ENCODE measurements at regions not wholly inside any gene's neighbourhood (a gene's known extent, or its start where the extent isn't known, plus 50 kb on each side); places are given as distances from the start of the nearest gene placed in this dataset.

DNA sequence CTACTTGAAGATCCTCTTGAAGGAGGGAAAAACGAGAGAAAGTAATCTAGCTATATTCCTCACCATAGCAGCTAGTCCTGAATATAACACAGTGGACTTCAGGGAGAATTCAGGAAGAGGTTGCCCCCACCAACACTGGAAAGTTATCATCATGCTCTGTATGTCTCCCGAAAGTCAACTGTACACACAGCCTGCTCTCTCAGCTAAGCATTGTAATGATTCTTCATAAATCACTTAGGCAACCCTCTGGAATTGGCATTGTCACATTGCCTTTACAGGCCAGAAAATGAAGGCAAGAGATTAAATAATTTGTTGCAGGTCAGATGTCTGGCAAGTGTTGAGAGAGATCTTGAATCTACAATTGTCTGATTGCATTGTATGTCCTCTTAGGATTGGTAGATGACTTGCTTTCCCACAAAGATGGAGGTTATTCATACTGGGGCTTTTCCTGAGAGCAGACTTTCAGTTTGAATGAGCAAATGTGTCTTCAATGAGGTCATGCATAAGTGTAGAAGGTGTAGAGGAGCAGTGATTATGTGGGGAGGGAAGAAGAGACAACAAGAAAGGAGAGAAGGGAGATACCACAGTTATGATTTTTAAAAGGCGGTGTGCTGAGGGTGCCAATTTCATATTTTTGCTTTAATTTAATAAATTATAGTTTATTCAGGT, 667.2 kb downstream of the DCDC2C start:
- no peak overlapping the region for H3K27ac ChIP-seq (ENCODE audit: low read depth in 2 of 2, low read length in 2 of 2)
- no peak overlapping the region for H3K4me3 ChIP-seq (ENCODE audit: low read length in 2 of 2)
- H3K27me3 ChIP-seq (ENCODE audit: control insufficient read depth in 2 of 2, insufficient read depth in 2 of 2, low read length in 2 of 2) = no peaks in the 10 kb centered on the region
- no peaks in the 10 kb centered on the region for H3K36me3 ChIP-seq (ENCODE audit: control insufficient read depth in 2 of 2, insufficient read depth in 2 of 2, low read length in 2 of 2)
- H3K9ac ChIP-seq (ENCODE audit: low read depth in 1 of 2, low read length in 2 of 2) = no peak overlapping the region
- H3K4me1 ChIP-seq (ENCODE audit: control insufficient read depth in 2 of 2, insufficient read depth in 2 of 2, low read length in 2 of 2) = no peaks in the 10 kb centered on the region
- peaks cover 0 to 2% of the 10 kb centered on the region in 2 donors for H3K9me3 ChIP-seq (ENCODE audit: control insufficient read depth in 2 of 2, low read length in 2 of 2)

DNA sequence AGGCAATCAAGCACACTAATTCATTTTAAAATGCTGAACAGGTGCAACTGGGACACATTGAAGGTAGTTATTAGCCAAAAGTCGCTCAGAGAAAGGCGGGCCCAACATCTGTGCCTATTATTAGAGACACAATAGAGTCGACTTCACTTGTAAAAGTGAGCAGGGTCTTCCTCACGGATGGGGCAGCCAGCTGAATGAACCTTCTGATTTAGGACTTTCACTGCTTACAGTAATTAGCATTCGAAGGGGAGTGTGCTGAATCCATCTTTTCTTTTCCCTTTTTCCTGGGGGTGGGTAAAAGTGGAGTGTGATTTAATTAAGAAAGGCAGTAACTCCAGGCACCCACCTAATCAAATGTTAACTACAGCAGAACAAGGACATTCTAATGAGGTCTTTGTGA, 677.7 kb downstream of the DCDC2C start:
- Histone ChIP-seq H3K27me3 (ENCODE audit: control insufficient read depth in 2 of 2, insufficient read depth in 2 of 2, low read length in 2 of 2) (no peaks in the 10 kb centered on the region), H3K4me1 (ENCODE audit: control insufficient read depth in 2 of 2, insufficient read depth in 2 of 2, low read length in 2 of 2) (no peaks in the 10 kb centered on the region), H3K9ac (ENCODE audit: low read depth in 1 of 2, low read length in 2 of 2) (no peak overlapping the region), H3K36me3 (ENCODE audit: control insufficient read depth in 2 of 2, insufficient read depth in 2 of 2, low read length in 2 of 2) (no peaks in the 10 kb centered on the region), H3K27ac (ENCODE audit: low read depth in 2 of 2, low read length in 2 of 2) (no peak overlapping the region), H3K4me3 (ENCODE audit: low read length in 2 of 2) (no peak overlapping the region), H3K9me3 (ENCODE audit: control insufficient read depth in 2 of 2, low read length in 2 of 2) (peaks cover 0 to 2% of the 10 kb centered on the region in 2 donors)

DNA sequence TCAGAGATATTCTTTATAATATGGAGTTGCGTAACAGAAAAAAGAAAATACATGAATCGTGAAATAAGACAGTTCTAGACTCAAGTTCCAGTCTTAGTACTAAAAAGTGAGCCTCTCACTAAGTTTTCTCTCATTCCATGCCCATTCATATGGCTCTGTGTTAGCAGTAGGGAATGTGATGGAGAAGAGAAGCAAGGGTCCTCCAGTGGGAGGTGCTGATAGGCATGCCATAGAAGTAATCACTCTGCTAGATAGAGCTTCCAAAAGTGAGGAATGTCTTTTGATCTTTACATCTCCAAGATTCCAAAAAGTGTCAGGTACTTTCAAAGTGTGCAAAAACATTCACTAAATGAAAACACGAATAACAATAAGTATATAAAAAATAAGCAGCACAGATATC, 678.4 kb downstream of the DCDC2C start:
- H3K27me3 ChIP-seq (ENCODE audit: control insufficient read depth in 2 of 2, insufficient read depth in 2 of 2, low read length in 2 of 2) = no peaks in the 10 kb centered on the region
- peaks cover 0 to 2% of the 10 kb centered on the region in 2 donors for H3K9me3 ChIP-seq (ENCODE audit: control insufficient read depth in 2 of 2, low read length in 2 of 2)
- no peak overlapping the region for H3K27ac ChIP-seq (ENCODE audit: low read depth in 2 of 2, low read length in 2 of 2)
- H3K4me3 ChIP-seq (ENCODE audit: low read length in 2 of 2) = no peak overlapping the region
- H3K4me1 ChIP-seq (ENCODE audit: control insufficient read depth in 2 of 2, insufficient read depth in 2 of 2, low read length in 2 of 2) = no peaks in the 10 kb centered on the region
- H3K9ac ChIP-seq (ENCODE audit: low read depth in 1 of 2, low read length in 2 of 2) = no peak overlapping the region
- no peaks in the 10 kb centered on the region for H3K36me3 ChIP-seq (ENCODE audit: control insufficient read depth in 2 of 2, insufficient read depth in 2 of 2, low read length in 2 of 2)

DNA sequence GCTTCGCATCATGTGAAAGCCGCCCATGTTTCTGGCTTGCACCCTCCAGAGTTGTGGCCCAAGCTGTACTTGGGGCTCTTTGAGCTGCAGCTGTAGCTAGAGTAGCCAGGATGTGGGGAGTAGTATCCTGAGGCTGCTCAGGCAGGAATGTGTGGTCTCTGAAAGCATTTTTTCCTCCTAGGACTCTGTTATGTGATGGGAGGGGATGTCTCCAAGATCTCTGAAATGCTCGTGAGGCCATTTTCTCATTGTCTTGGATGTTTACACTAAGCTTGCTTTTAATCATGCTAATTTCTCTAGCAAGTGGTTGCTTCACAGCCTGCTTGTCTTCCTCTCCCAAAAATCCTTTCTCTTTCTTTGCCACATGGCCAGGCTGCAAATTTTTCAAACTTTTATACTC, 687.6 kb downstream of the DCDC2C start:
- Histone ChIP-seq H3K4me3 (ENCODE audit: low read length in 2 of 2) (no peak overlapping the region), H3K36me3 (ENCODE audit: control insufficient read depth in 2 of 2, insufficient read depth in 2 of 2, low read length in 2 of 2) (no peaks in the 10 kb centered on the region), H3K9me3 (ENCODE audit: control insufficient read depth in 2 of 2, low read length in 2 of 2) (no peaks in the 10 kb centered on the region), H3K9ac (ENCODE audit: low read depth in 1 of 2, low read length in 2 of 2) (no peak overlapping the region), H3K27ac (ENCODE audit: low read depth in 2 of 2, low read length in 2 of 2) (no peak overlapping the region), H3K4me1 (ENCODE audit: control insufficient read depth in 2 of 2, insufficient read depth in 2 of 2, low read length in 2 of 2) (no peaks in the 10 kb centered on the region), H3K27me3 (ENCODE audit: control insufficient read depth in 2 of 2, insufficient read depth in 2 of 2, low read length in 2 of 2) (no peaks in the 10 kb centered on the region)

DNA sequence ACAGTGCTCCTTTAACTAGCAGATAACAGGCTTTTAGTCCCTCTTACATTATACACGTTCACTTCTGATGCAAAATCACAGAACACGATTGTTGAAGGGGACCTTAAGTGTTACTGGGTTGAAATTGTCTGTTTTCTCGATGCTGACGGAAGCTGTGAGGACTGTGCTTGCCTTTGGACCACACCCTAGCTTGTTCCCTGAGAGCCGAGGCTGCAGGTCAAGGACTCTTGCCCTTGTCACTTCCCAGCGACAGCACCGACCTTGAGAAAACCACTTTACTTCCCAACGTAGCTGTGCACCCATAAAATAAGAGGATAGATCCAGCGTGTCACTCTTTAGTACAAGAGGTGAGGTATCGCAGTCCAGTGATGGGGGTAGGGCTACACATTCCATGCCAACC, 701.0 kb downstream of the DCDC2C start:
- no peaks in the 10 kb centered on the region for H3K36me3 ChIP-seq (ENCODE audit: control insufficient read depth in 2 of 2, insufficient read depth in 2 of 2, low read length in 2 of 2)
- no peaks in the 10 kb centered on the region for H3K27me3 ChIP-seq (ENCODE audit: control insufficient read depth in 2 of 2, insufficient read depth in 2 of 2, low read length in 2 of 2)
- H3K9me3 ChIP-seq (ENCODE audit: control insufficient read depth in 2 of 2, low read length in 2 of 2) = peaks cover 0 to 10% of the 10 kb centered on the region in 2 donors
- no peaks in the 10 kb centered on the region for H3K4me1 ChIP-seq (ENCODE audit: control insufficient read depth in 2 of 2, insufficient read depth in 2 of 2, low read length in 2 of 2)
- H3K9ac ChIP-seq (ENCODE audit: low read depth in 1 of 2, low read length in 2 of 2) = no peak overlapping the region
- H3K4me3 ChIP-seq (ENCODE audit: low read length in 2 of 2) = no peak overlapping the region
- H3K27ac ChIP-seq (ENCODE audit: low read depth in 2 of 2, low read length in 2 of 2) = no peak overlapping the region

DNA sequence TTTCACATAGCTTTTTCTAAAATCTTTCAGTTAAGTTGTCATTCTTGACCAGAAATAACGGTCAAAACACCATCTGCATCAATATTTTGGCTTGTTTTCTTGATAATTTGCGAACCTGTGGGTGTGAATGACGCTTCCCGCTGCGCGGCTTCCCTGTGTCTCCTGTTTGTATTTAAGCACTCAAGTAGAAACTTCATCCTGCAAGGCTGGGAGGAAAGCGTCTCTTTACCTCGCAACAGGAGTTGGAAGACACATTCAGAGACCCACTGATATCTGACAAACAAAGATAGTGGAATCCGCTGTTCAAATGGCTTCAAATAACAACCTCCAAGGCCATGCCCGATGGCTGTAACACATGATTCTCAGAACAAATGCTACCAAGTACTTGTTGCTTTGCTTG, 704.9 kb downstream of the DCDC2C start:
- Histone ChIP-seq H3K36me3 (ENCODE audit: control insufficient read depth in 2 of 2, insufficient read depth in 2 of 2, low read length in 2 of 2) (no peaks in the 10 kb centered on the region), H3K9me3 (ENCODE audit: control insufficient read depth in 2 of 2, low read length in 2 of 2) (peaks cover 0 to 3% of the 10 kb centered on the region in 2 donors), H3K27ac (ENCODE audit: low read depth in 2 of 2, low read length in 2 of 2) (no peak overlapping the region), H3K27me3 (ENCODE audit: control insufficient read depth in 2 of 2, insufficient read depth in 2 of 2, low read length in 2 of 2) (no peaks in the 10 kb centered on the region), H3K4me1 (ENCODE audit: control insufficient read depth in 2 of 2, insufficient read depth in 2 of 2, low read length in 2 of 2) (no peaks in the 10 kb centered on the region), H3K4me3 (ENCODE audit: low read length in 2 of 2) (no peak overlapping the region), H3K9ac (ENCODE audit: low read depth in 1 of 2, low read length in 2 of 2) (no peak overlapping the region)

DNA sequence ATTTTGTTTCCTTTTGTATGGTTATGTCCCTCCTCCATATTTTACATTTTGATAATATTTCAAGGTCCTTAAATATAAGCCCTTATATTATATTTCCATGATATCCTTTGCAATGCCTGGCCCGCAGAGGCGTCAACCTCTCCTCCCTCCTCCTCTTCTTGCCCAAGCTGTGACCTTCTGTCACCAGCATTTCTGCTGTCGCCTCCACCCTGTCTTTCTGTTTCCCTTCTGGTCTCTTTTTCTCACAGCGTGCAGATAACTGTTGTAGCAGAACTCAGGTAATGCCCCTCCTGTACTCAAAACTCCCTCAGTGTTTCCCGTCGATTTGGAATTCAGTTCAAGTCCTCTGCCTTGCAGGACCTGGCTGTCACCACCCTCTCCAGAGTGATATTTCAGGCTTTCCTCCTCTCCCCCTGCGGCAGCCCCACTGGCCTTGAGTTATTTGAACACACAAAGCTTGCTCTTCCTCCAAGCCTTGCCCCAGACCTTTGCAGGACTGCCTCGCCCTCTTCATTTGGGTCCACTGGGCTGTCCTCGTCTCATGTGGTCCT, 709.3 kb downstream of the DCDC2C start:
- Histone ChIP-seq H3K9ac (ENCODE audit: low read depth in 1 of 2, low read length in 2 of 2) (no peak overlapping the region), H3K4me3 (ENCODE audit: low read length in 2 of 2) (no peak overlapping the region), H3K4me1 (ENCODE audit: control insufficient read depth in 2 of 2, insufficient read depth in 2 of 2, low read length in 2 of 2) (no peaks in the 10 kb centered on the region), H3K36me3 (ENCODE audit: control insufficient read depth in 2 of 2, insufficient read depth in 2 of 2, low read length in 2 of 2) (no peaks in the 10 kb centered on the region), H3K9me3 (ENCODE audit: control insufficient read depth in 2 of 2, low read length in 2 of 2) (no peaks in the 10 kb centered on the region), H3K27me3 (ENCODE audit: control insufficient read depth in 2 of 2, insufficient read depth in 2 of 2, low read length in 2 of 2) (no peaks in the 10 kb centered on the region), H3K27ac (ENCODE audit: low read depth in 2 of 2, low read length in 2 of 2) (no peak overlapping the region)

DNA sequence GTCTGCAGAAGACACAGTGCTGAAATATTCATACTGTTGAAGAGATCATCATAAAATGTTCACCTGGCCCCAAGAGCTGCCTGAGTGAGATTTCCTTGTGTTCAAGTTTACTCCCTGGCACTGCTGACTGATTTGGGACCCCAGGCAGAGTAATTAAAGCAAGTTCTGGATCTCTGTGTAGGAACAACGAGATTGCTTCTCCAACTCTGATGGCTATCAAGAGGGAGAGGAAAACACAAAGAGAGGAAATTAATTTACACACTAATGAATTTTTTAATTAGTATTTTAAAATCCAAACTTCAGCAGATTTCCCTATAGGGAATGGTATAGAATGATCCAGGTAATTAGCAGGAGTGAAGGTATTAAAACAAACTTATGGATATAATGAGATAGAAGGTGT, 711.8 kb downstream of the DCDC2C start:
- H3K9me3 ChIP-seq (ENCODE audit: control insufficient read depth in 2 of 2, low read length in 2 of 2) = peaks cover 0 to 2% of the 10 kb centered on the region in 2 donors
- no peak overlapping the region for H3K9ac ChIP-seq (ENCODE audit: low read depth in 1 of 2, low read length in 2 of 2)
- no peaks in the 10 kb centered on the region for H3K36me3 ChIP-seq (ENCODE audit: control insufficient read depth in 2 of 2, insufficient read depth in 2 of 2, low read length in 2 of 2)
- H3K4me3 ChIP-seq (ENCODE audit: low read length in 2 of 2) = no peak overlapping the region
- H3K4me1 ChIP-seq (ENCODE audit: control insufficient read depth in 2 of 2, insufficient read depth in 2 of 2, low read length in 2 of 2) = no peaks in the 10 kb centered on the region
- no peaks in the 10 kb centered on the region for H3K27me3 ChIP-seq (ENCODE audit: control insufficient read depth in 2 of 2, insufficient read depth in 2 of 2, low read length in 2 of 2)
- H3K27ac ChIP-seq (ENCODE audit: low read depth in 2 of 2, low read length in 2 of 2) = no peak overlapping the region

DNA sequence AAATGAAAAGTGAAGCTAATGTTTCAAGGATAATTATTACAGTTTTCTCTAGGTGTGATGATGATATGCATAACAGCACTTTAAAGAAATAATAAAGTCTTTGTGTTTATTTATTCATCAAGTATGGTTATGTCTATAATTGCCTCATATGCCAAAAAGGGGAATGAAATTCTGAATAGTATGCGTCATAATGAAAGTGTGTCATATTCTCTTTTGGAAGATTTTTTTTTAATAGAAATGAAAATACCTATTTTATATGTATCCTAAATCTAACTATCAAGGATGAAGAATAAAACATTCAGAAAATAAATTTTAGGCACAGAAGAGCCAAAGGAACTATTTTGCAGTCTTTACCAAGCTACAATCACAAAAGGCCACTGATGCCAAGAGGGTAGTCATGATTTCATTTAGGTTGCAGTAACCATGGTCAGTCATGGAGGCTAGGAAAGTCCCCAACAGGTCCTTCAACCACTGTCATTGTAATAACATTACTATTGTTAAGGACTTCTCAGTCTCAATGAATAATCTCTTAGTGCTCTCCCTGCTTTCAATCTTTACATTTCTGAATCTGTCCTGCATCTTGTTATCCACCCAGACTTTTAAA, 712.5 kb downstream of the DCDC2C start:
- peaks cover 0 to 2% of the 10 kb centered on the region in 2 donors for H3K9me3 ChIP-seq (ENCODE audit: control insufficient read depth in 2 of 2, low read length in 2 of 2)
- H3K4me1 ChIP-seq (ENCODE audit: control insufficient read depth in 2 of 2, insufficient read depth in 2 of 2, low read length in 2 of 2) = no peaks in the 10 kb centered on the region
- H3K9ac ChIP-seq (ENCODE audit: low read depth in 1 of 2, low read length in 2 of 2) = no peak overlapping the region
- H3K4me3 ChIP-seq (ENCODE audit: low read length in 2 of 2) = no peak overlapping the region
- H3K27ac ChIP-seq (ENCODE audit: low read depth in 2 of 2, low read length in 2 of 2) = no peak overlapping the region
- no peaks in the 10 kb centered on the region for H3K27me3 ChIP-seq (ENCODE audit: control insufficient read depth in 2 of 2, insufficient read depth in 2 of 2, low read length in 2 of 2)
- H3K36me3 ChIP-seq (ENCODE audit: control insufficient read depth in 2 of 2, insufficient read depth in 2 of 2, low read length in 2 of 2) = no peaks in the 10 kb centered on the region

DNA sequence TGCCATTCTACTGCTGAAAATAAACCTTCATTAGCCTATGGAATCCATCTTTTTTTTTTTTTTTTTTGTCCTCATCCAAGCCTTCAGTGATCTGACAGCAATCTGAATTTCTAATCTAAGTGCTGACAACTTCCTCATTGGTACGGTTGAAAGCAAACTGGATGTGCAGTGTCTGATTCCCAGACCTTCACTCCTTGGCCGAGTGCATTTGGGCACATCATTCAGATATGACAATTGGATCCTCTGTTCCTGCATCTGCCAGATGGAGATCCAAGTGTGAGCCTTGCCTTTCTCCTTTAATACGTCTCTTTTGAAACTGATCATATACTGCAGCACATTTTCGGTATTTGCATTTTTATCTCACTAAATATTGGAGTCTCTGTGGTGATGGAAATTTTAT, 713.1 kb downstream of the DCDC2C start:
- H3K36me3 ChIP-seq (ENCODE audit: control insufficient read depth in 2 of 2, insufficient read depth in 2 of 2, low read length in 2 of 2) = no peaks in the 10 kb centered on the region
- no peak overlapping the region for H3K27ac ChIP-seq (ENCODE audit: low read depth in 2 of 2, low read length in 2 of 2)
- H3K9me3 ChIP-seq (ENCODE audit: control insufficient read depth in 2 of 2, low read length in 2 of 2) = peaks cover 0 to 2% of the 10 kb centered on the region in 2 donors
- H3K4me1 ChIP-seq (ENCODE audit: control insufficient read depth in 2 of 2, insufficient read depth in 2 of 2, low read length in 2 of 2) = no peaks in the 10 kb centered on the region
- no peak overlapping the region for H3K4me3 ChIP-seq (ENCODE audit: low read length in 2 of 2)
- H3K27me3 ChIP-seq (ENCODE audit: control insufficient read depth in 2 of 2, insufficient read depth in 2 of 2, low read length in 2 of 2) = no peaks in the 10 kb centered on the region
- no peak overlapping the region for H3K9ac ChIP-seq (ENCODE audit: low read depth in 1 of 2, low read length in 2 of 2)
